ENCODE measurements at regions not wholly inside any gene's neighbourhood (a gene's known extent, or its start where the extent isn't known, plus 50 kb on each side); places are given as distances from the start of the nearest gene placed in this dataset.

- TF ChIP-seq EZH2 (IDR thresholded peaks at IDR 0.05; ENCODE audit: insufficient read depth, low read length) (no peak), CTCF (IDR thresholded peaks at IDR 0.05; ENCODE audit: insufficient read depth, low read depth, low read length) (no peak)
Measured at GRCh38 chr4:79185526-79186045, 140.3 kb downstream of the NAA11 start.

Data from astrocyte (in vitro differentiated cells and primary cell).